ENCODE measurements at regions not wholly inside any gene's neighbourhood (a gene's known extent, or its start where the extent isn't known, plus 50 kb on each side); places are given as distances from the start of the nearest gene placed in this dataset.

DNA sequence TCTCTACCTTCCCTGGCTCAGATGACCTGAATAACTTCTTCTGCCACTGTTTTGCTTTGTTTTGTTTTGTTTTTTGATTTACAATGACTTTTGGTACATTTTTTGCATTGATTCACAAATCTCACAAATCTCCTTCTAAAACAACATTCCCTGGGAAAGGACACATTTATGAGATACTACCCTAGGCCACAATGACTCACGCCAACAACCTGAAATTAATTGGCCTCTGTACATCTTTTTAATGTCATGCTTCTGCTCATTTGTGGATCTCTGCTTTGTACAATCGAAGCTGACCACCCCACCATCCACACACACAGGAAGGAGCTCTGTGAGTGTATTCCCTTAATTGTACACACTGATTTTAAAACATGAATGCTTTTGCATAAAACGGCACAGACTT, 156.7 kb upstream of the PFKP start:
- Histone ChIP-seq H3K4me3 (no peak overlapping the region), H3K27me3 (no peaks in the 10 kb centered on the region), H3K9me3 (no peaks in the 10 kb centered on the region), H3K4me1 (no peaks in the 10 kb centered on the region), H3K27ac (no peak overlapping the region), H3K36me3 (ENCODE audit: low read depth, missing control alignments) (no peaks in the 10 kb centered on the region)
- DNase-seq = no peak
- intact Hi-C loops (cut with DNase I; ENCODE audit: low total_unique reads) = no loop called here
- no peak for TF ChIP-seq POLR2A (IDR thresholded peaks at IDR 0.05)
- TF ChIP-seq, protein P1, sequence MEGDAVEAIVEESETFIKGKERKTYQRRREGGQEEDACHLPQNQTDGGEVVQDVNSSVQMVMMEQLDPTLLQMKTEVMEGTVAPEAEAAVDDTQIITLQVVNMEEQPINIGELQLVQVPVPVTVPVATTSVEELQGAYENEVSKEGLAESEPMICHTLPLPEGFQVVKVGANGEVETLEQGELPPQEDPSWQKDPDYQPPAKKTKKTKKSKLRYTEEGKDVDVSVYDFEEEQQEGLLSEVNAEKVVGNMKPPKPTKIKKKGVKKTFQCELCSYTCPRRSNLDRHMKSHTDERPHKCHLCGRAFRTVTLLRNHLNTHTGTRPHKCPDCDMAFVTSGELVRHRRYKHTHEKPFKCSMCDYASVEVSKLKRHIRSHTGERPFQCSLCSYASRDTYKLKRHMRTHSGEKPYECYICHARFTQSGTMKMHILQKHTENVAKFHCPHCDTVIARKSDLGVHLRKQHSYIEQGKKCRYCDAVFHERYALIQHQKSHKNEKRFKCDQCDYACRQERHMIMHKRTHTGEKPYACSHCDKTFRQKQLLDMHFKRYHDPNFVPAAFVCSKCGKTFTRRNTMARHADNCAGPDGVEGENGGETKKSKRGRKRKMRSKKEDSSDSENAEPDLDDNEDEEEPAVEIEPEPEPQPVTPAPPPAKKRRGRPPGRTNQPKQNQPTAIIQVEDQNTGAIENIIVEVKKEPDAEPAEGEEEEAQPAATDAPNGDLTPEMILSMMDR (IDR thresholded peaks at IDR 0.05) = no peak
- WGBS, 2 donors = 48 to 62% methylated on average over 3 of the region's 3 CpGs

DNA sequence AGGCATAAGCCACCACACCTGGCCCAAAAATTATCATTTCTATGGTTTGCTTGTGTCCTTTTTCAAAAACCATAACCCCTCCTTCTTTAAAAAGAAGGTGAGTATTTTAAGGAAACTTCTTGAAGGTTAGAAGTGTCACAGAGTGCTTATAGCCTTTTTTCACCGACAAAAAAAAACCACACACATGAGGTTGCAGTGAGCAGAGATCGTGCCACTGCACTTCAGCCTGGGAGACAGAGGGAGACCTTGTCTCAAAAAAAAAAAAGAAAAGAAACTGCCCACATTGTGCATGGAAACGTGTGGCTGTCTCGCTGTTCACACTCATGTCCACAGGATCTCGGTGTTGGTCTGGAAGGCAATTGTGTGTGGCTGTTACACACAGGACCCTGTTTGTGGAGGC, 157.4 kb upstream of the PFKP start:
- TF ChIP-seq POLR2A (IDR thresholded peaks at IDR 0.05) = no peak
- TF ChIP-seq, protein P1 (IDR thresholded peaks at IDR 0.05) = no peak
- Histone ChIP-seq H3K27me3 (no peaks in the 10 kb centered on the region), H3K9me3 (no peaks in the 10 kb centered on the region), H3K4me3 (no peak overlapping the region), H3K4me1 (no peaks in the 10 kb centered on the region), H3K36me3 (ENCODE audit: low read depth, missing control alignments) (no peaks in the 10 kb centered on the region), H3K27ac (no peak overlapping the region)
- intact Hi-C loops (cut with DNase I; ENCODE audit: low total_unique reads) = no loop called here
- 84 to 85% methylated on average over 5 of the region's 5 CpGs for WGBS, 2 donors
- no peak for DNase-seq

DNA sequence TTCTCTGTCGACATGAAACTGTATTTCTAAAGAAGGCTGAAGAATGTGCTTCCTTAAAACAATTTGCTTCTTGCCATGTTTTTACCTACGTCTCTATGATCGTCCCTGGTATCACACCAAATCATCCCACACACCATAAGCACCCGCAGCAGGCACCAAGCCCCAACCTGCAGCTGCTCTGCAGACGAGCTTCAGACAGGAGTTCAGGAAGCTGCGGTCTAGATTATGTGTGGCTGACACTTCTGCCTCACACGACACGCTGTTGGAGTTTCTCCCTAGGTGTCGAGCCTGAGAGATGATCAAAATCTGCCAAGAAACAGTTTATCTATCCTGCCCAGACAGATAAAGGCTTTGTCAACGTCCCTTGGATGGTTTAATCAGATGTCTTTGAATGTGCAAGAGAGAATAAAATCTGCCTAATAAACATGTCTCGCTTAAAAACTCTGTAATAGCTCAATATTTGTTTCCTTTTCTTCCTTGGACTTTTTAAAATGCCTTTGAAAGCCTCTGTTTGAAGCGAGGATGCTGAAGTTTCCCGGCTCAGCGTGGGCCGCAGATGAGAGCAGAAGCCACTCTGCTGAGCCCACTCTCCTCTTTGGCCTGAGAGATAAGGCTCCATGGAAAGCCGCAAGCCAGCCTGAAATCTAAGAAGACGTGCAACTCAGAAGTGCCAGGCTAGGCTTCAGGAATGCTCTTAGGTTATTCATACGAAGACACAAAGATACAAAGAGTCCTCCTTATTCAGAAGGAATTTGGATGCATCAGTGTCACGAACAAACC, 158.3 kb upstream of the PFKP start:
- Histone ChIP-seq H3K27me3 (no peaks in the 10 kb centered on the region), H3K36me3 (ENCODE audit: low read depth, missing control alignments) (no peaks in the 10 kb centered on the region), H3K9me3 (no peaks in the 10 kb centered on the region), H3K4me3 (no peak overlapping the region), H3K27ac (no peak overlapping the region), H3K4me1 (no peaks in the 10 kb centered on the region)
- TF ChIP-seq, protein P1 (IDR thresholded peaks at IDR 0.05) = no peak
- no peak for TF ChIP-seq POLR2A (IDR thresholded peaks at IDR 0.05)
- WGBS, 2 donors = 73 to 85% methylated on average over 19 of the region's 19 CpGs
- no peak for DNase-seq
- intact Hi-C loops (cut with DNase I; ENCODE audit: low total_unique reads) = no loop called here

DNA sequence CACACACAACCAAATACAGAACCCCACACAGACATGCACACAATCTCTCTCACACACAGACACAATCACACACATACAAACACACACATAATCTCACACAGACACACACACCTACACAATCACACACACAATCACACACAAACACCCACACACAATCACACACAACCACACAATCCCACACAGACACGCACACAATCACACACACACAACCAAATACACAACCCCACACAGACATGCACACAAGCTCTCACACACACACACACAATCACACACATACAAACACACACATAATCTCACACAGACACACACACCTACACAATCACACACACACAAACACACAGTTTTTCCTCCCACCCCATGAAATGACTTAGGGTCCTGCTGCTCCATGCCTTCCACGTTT, 160.4 kb upstream of the PFKP start:
- Histone ChIP-seq H3K36me3 (ENCODE audit: low read depth, missing control alignments) (no peaks in the 10 kb centered on the region), H3K27ac (no peak overlapping the region), H3K9me3 (no peaks in the 10 kb centered on the region), H3K4me1 (no peaks in the 10 kb centered on the region), H3K27me3 (no peaks in the 10 kb centered on the region), H3K4me3 (no peak overlapping the region)
- intact Hi-C loops (cut with DNase I; ENCODE audit: low total_unique reads) = no loop called here
- TF ChIP-seq POLR2A (IDR thresholded peaks at IDR 0.05) = no peak
- TF ChIP-seq, protein P1 (IDR thresholded peaks at IDR 0.05) = no peak
- DNase-seq = no peak
- 66 to 89% methylated on average over 2 of the region's 2 CpGs for WGBS, 2 donors

DNA sequence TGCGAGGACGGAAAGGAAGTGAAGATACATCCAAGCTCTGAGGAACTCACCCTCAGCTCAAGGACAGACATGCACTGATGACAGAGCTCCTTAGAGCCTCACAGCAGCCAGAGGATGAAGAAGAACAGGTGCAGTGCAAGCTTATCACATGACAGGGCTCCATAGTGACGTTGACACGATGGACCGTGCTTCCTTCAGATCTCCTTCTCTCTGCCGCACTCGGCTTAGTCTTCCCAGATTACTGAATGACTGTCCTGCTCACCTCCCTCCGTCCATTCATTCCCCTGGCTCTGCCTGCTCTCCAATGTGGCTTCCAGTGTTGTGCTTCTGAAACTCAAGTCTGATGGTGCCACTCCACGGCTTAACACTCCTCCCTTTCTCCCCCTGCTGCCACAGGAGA, 161.5 kb upstream of the PFKP start:
- Histone ChIP-seq H3K27ac (no peak overlapping the region), H3K9me3 (no peaks in the 10 kb centered on the region), H3K36me3 (ENCODE audit: low read depth, missing control alignments) (no peaks in the 10 kb centered on the region), H3K27me3 (no peaks in the 10 kb centered on the region), H3K4me1 (no peaks in the 10 kb centered on the region), H3K4me3 (no peak overlapping the region)
- 74 to 83% methylated on average over 9 of the region's 9 CpGs for WGBS, 2 donors
- intact Hi-C loops (cut with DNase I; ENCODE audit: low total_unique reads) = no loop called here
- DNase-seq = no peak
- TF ChIP-seq POLR2A (IDR thresholded peaks at IDR 0.05) = no peak
- TF ChIP-seq, protein P1 (IDR thresholded peaks at IDR 0.05) = no peak
